ENCODE measurements at regions not wholly inside any gene's neighbourhood (a gene's known extent, or its start where the extent isn't known, plus 50 kb on each side); places are given as distances from the start of the nearest gene placed in this dataset.

- TF ChIP-seq POLR2A (IDR thresholded peaks at IDR 0.05; ENCODE audit: low read depth, low read length) = no peak
- TF ChIP-seq POLR2AphosphoS5 (IDR thresholded peaks at IDR 0.05; ENCODE audit: low read depth, low read length) = no peak
- no peak for TF ChIP-seq TAF1 (IDR thresholded peaks at IDR 0.05; ENCODE audit: borderline replicate concordance, low read depth, low read length)
Measured at GRCh38 chr16:49956915-49957314, 68.1 kb upstream of the CNEP1R1 start.

Measured in GM12892 (cell line).